Keratinocyte (primary cell): ENCODE measurements at regions not wholly inside any gene's neighbourhood (a gene's known extent, or its start where the extent isn't known, plus 50 kb on each side); places are given as distances from the start of the nearest gene placed in this dataset.

Source experiments
- DNase-seq: peaks from one replicate; pipeline ENCODE4 v3.0.0-alpha.2; 2011; ENCODE audit warnings: low read depth, missing footprints, low spot score
- FAIRE-seq: peaks from 2 replicates; lab custom pipeline; 2011; peaks lifted over from hg19 to GRCh38; lab: Jason Lieb, UNC
- H2AFZ ChIP-seq: 2 replicates; pipeline ENCODE4 v1.6.0; 2012; ENCODE audit warnings: low read length, control low read depth, inconsistent platforms; ENCODE audit not compliant: control insufficient read depth
- H3K27ac ChIP-seq: 2 replicates; pipeline ENCODE4 v1.5.1; 2011; ENCODE audit warnings: low read length; ENCODE audit not compliant: control insufficient read depth, insufficient read depth
- H3K27me3 ChIP-seq: 3 replicates; pipeline ENCODE4 v1.6.0; 2011; ENCODE audit warnings: low read length; ENCODE audit not compliant: control insufficient read depth, insufficient read depth; ENCODE audit errors: extremely low read depth
- H3K36me3 ChIP-seq, 2 experiments: 2 replicates in 1 of 2; 3 replicates in 1 of 2; pipeline ENCODE4 v1.5.1; 2011; ENCODE audit warnings: low read length in 2 of 2, mild to moderate bottlenecking in 1 of 2; ENCODE audit not compliant: control insufficient read depth in 2 of 2, insufficient read depth in 2 of 2; ENCODE audit errors: extremely low read depth in 1 of 2
- H3K4me1 ChIP-seq: 3 replicates; pipeline ENCODE4 v1.5.1; 2011; ENCODE audit warnings: low read length; ENCODE audit not compliant: control insufficient read depth, insufficient read depth; ENCODE audit errors: extremely low read depth
- H3K4me2 ChIP-seq: 3 replicates; pipeline ENCODE4 v1.6.0; 2011; ENCODE audit warnings: low read depth, low read length; ENCODE audit not compliant: control insufficient read depth, insufficient read depth; ENCODE audit errors: extremely low read depth
- H3K4me3 ChIP-seq, 3 experiments: fragments of 200-600 bp in 1 of 3; sonication (generic) in 1 of 3; 2 replicates in 2 of 3; 3 replicates in 1 of 3; pipeline ENCODE4 v1.5.1; 2011 to 2016; ENCODE audit warnings: low read length in 3 of 3, mild to moderate bottlenecking in 3 of 3, control low read depth in 2 of 3, inconsistent platforms in 1 of 3, low read depth in 1 of 3, mixed read lengths in 1 of 3, mixed run types in 1 of 3, moderate library complexity in 1 of 3; ENCODE audit not compliant: control insufficient read depth in 2 of 3, insufficient read depth in 2 of 3; ENCODE audit errors: extremely low read depth in 1 of 3
- H3K79me2 ChIP-seq: 2 replicates; pipeline ENCODE4 v1.6.0; 2012; ENCODE audit warnings: low read length; ENCODE audit not compliant: control insufficient read depth, insufficient read depth
- H3K9ac ChIP-seq: 3 replicates; pipeline ENCODE4 v1.6.0; 2011; ENCODE audit warnings: low read length; ENCODE audit not compliant: control insufficient read depth, insufficient read depth; ENCODE audit errors: extremely low read depth
- H3K9me1 ChIP-seq: 3 replicates; pipeline ENCODE4 v1.6.0; 2011; ENCODE audit warnings: low read length; ENCODE audit not compliant: control insufficient read depth, insufficient read depth; ENCODE audit errors: extremely low read depth
- H3K9me3 ChIP-seq: 2 replicates; pipeline ENCODE4 v1.5.1; 2012; ENCODE audit warnings: low read depth, low read length; ENCODE audit not compliant: control insufficient read depth
- H4K20me1 ChIP-seq: 3 replicates; pipeline ENCODE4 v1.6.0; 2011; ENCODE audit warnings: low read length; ENCODE audit not compliant: control insufficient read depth, insufficient read depth; ENCODE audit errors: extremely low read depth
- CTCF ChIP-seq, 3 experiments: IDR thresholded peaks in 1 of 3; conservative IDR thresholded peaks in 1 of 3; optimal IDR thresholded peaks in 1 of 3; 2 replicates in 2 of 3; 3 replicates in 1 of 3; pipeline versions ENCODE3 to v1.5.1; 2011; ENCODE audit warnings: low read length in 3 of 3, mild to moderate bottlenecking in 3 of 3, moderate library complexity in 2 of 3, control low read depth in 1 of 3, inconsistent platforms in 1 of 3; ENCODE audit not compliant: insufficient read depth in 2 of 3; ENCODE audit errors: extremely low read depth in 1 of 3
- EZH2 ChIP-seq: IDR thresholded peaks from one replicate; pipeline ENCODE4 v1.6.1; 2012; ENCODE audit warnings: inconsistent platforms, mild to moderate bottlenecking, low read length, moderate library complexity
- dilution Hi-C: fragments of 300-500 bp; cut with MboI; formaldehyde crosslinking; loops from one replicate; pipeline ENCODE4 v1.7.0; 2020; ENCODE audit warnings: low sequenced_read_pairs; ENCODE audit not compliant: extremely low pct_ligation_motif_present

GRCh38 chr18:73826098-73826497 lies 321.5 kb downstream of the FBXO15 start:
- no peaks in the 10 kb centered on the region for H3K9me1 ChIP-seq
- FAIRE-seq = no peak
- no peak overlapping the region for H2AFZ ChIP-seq
- H3K79me2 ChIP-seq = no peaks in the 10 kb centered on the region
- H3K4me3 ChIP-seq = no peak overlapping the region
- no peak for DNase-seq
- no peak overlapping the region for H3K27ac ChIP-seq
- dilution Hi-C loops = no loop called here
- H3K9ac ChIP-seq = no peak overlapping the region
- H3K36me3 ChIP-seq = no peaks in the 10 kb centered on the region
- no peaks in the 10 kb centered on the region for H3K4me1 ChIP-seq
- no peaks in the 10 kb centered on the region for H4K20me1 ChIP-seq
- H3K4me2 ChIP-seq = no peak overlapping the region
- TF ChIP-seq CTCF (optimal IDR thresholded peaks at IDR 0.05 in 1 of 3, IDR thresholded peaks at IDR 0.05 in 1 of 3, conservative IDR thresholded peaks at IDR 0.05 in 1 of 3; ENCODE audit: extremely low read depth in 1 of 3, insufficient read depth in 2 of 3, low read length in 3 of 3) (no peak), EZH2 (no peak)
- H3K27me3 ChIP-seq = no peaks in the 10 kb centered on the region
- no peaks in the 10 kb centered on the region for H3K9me3 ChIP-seq

- dilution Hi-C loops = no loop called here
- H3K4me3 ChIP-seq = no peak overlapping the region
- H4K20me1 ChIP-seq = no peaks in the 10 kb centered on the region
- H3K36me3 ChIP-seq = no peaks in the 10 kb centered on the region
- no peaks in the 10 kb centered on the region for H3K27me3 ChIP-seq
- H2AFZ ChIP-seq = no peak overlapping the region
- H3K4me1 ChIP-seq = no peaks in the 10 kb centered on the region
- DNase-seq = no peak
- no peak overlapping the region for H3K27ac ChIP-seq
- H3K9me3 ChIP-seq = no peaks in the 10 kb centered on the region
- no peak for FAIRE-seq
- H3K9ac ChIP-seq = no peak overlapping the region
- H3K4me2 ChIP-seq = no peak overlapping the region
- no peaks in the 10 kb centered on the region for H3K79me2 ChIP-seq
- no peaks in the 10 kb centered on the region for H3K9me1 ChIP-seq
- TF ChIP-seq CTCF (optimal IDR thresholded peaks at IDR 0.05 in 1 of 3, IDR thresholded peaks at IDR 0.05 in 1 of 3, conservative IDR thresholded peaks at IDR 0.05 in 1 of 3; ENCODE audit: extremely low read depth in 1 of 3, insufficient read depth in 2 of 3, low read length in 3 of 3) (no peak), EZH2 (no peak)
These were observed 323.0 kb downstream of the FBXO15 start for GRCh38 chr18:73824671-73825070.
